GM19328 (cell line): ENCODE measurements at regions not wholly inside any gene's neighbourhood (a gene's known extent, or its start where the extent isn't known, plus 50 kb on each side); places are given as distances from the start of the nearest gene placed in this dataset.
"Not testable (repeated sequence)": the region's sequence is repeated elsewhere in the genome, so short reads cannot be mapped to it uniquely, and the experiment has no call there.

Experiments
- ATAC-seq: cut with Tn5 transposase; IDR thresholded peaks from one replicate; pipeline ENCODE4 v1.9.1; 2021; ENCODE audit warnings: mild to moderate bottlenecking, moderate library complexity; ENCODE audit not compliant: unreplicated experiment

DNA sequence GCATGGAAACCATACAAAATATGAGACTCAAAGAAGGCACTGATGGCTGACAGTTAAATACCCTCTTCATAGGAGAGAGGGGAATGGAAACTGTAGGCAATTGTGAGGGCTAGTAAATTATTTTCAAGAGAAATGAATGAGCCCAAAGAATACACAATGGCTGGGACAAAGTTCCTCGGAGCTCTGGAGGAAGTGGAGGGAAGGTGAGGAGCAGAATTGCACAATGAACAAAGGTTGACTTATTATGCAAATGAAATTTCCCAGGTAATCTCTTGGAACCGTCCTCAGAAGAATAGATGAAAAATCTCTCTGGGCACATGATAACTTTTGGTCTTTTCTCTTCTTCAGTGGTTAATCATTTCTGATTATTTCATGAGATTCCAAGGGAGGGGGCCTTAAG lies 202.6 kb upstream of the VCX start:
- no peak for ATAC-seq

DNA sequence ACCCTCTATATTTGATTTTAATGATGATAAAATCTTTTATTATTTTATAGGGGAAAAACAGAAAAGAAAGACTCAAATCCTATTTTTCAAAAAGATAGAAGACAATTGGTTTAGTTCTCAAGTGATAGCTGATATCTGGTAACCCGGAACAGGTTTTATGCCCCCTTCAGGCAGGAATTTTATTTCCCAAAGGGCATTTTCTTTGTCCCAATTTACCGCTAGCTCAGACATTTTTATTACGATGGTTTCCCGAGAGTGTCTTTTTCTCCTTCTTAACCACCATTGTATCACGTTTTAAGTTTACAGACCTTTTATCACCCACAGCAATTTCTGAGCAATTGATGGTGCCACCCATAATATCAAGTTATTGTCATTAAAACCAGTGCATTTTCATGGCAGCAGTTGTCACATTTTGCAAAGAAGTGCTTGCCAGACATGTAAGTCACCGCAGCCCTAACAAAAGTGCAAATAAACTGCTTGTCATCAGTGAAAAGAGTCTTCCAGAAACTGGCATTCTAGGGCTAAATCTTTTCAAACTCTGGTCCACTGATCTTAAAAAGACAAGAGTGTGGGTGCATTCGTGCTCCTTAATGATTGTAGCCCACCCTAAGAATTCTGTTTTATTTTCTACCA lies 204.8 kb upstream of the VCX start:
- no peak for ATAC-seq

DNA sequence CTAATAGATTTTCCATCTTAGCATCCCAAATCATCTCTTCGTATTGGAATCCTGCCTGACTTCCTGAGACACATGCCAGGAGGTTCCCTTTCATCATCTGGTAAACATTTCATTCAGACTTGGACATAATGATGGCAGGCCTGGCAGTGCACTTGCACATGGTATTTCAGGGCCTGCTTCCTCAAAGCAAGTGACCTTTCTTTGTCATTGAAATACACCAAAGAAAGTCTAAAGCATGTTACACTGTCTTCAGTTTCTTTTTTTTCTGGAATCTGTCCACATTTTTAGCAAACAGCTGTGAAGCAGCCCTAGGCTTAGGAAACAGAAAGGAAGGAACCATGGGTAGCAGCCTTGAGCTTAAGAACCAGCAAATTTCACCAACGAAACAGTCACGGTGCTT lies 205.9 kb upstream of the VCX start:
- no peak for ATAC-seq

DNA sequence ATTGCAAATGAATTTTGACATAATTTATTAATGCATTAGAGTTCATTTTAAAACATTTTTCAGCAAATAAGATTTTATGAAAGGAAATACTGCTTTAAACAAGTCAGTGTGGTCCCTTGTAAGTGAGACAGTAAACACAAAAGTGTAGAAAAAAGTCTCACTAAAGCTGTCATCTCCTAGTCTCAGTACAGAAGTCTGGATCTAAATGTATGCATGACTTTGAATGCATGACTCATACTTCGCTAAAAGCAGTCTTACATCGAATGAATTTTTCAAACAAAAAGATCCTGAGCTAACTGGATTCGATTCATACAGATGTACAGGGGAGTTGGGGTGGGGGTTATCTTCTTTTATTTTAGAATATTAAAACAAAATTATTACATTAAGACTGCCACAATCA lies 207.4 kb upstream of the VCX start:
- no peak for ATAC-seq

DNA sequence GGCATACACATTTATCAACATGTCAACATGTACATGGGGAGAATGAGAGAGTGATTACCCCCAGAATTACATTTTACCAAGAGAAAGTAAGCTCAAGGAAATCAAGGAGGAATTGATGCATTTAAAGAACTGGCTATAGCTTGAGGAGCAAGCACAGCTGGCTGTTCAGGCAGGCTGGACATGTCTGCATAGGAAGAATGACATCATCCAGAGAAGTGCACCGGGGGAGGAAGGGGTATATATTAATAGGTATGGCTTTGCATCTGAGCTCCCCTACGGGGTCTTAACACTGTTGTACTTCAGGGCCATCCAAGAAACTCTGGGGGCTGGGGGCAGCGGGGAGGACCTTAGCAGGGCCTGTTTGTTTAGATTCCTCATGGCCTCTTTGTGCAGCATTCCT lies 222.4 kb upstream of the VCX start:
- ATAC-seq = no peak

DNA sequence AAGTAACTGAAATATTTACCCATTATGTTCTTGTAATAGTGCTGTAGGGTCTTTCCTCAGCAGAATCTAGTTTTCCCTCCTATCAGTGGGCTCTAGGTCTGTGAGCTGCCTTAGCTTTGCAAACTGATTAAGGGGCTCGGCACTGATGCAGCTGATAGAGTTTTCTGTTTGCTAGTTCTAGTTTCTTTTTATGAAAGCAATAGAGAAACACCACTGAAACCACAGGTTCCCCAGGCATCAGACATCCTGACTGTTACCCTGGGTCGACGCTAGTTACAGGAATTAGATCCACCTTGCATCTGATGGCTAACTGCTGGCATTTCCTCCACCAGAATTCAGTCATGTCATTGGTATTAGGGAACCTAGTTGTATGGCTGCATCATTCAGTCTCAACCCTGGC lies 225.0 kb upstream of the VCX start:
- no peak for ATAC-seq

DNA sequence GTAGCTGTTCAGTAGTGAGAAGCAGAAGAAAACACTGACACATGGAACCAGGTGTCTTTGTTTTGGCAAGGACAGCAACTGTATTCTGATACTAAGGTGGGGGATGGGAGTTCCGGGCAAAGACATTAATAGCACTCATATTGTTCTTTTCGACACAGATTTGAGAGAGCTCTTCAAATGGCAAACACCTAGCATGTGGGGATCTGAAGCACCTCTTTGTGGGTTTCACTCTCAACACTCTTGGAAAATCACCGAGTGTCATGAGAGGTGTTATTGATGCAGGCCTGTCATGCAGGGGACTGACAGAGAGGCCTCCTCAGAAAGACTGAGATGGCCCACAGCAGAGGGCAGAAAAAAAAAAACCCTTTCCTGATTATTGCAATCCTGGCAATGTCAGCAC lies 228.4 kb upstream of the VCX start:
- no peak for ATAC-seq

DNA sequence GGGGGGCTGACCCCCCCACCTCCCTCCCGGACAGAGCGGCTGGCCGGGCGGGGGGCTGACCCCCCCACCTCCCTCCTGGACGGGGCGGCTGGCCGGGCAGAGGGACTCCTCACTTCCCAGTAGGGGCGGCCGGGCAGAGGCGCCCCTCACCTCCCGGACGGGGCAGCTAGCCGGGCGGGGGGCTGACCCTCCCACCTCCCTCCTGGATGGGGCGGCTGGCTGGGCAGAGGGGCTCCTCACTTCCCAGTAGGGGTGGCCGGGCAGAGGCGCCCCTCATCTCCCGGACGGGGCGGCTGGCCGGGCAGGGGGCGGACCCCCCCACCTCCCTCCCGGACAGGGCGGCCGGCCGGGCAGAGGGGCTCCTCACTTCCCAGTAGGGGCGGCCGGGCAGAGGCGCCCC lies 234.3 kb upstream of the VCX start:
- ATAC-seq = not testable (repeated sequence)

DNA sequence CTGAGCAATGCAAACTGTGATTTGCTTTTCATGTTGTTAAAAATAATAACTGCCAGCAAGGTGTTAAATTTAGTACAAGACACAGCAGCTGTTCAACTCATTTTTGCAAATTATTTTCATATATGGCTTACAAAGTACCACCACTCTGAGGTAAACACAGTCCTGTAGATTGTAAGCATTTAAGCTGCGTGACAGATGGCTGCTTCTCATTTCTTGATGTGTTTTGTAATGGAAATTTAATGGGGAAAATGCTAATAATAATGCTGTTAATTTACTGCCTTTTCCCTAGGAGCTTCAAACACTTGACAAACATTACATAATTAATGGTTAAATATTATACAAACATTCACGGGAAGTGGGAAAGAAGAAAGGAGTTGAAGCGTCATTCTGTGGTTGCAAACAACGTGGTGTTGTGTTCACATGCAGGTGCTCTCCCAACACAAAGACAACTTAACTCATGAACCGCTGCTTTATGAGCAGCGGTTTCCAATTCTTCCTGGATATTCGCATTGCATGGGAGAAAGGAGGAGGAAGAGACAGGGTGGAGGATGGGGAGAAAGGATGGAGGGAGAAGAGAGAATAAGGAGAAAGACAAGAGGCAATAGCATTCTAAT lies 236.8 kb upstream of the VCX start:
- no peak for ATAC-seq

DNA sequence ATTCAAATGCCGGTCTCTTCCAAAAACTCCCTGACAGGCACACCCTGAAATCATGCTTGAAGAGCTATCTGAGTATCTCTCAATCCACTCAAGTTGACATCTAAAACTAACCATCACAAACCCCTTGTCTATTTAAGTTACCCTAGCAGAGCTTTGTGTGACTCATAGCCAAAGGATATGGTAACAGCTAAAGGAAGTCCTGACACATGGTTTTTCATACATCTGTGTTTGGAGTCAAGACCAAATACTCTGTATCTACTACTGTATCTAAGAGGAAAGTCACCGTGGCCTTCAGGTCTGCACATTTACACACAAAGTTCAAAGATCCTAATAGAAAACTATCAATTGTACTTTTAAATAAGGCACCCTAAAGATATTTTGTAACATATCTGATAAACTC lies 239.6 kb upstream of the VCX start:
- ATAC-seq = no peak

DNA sequence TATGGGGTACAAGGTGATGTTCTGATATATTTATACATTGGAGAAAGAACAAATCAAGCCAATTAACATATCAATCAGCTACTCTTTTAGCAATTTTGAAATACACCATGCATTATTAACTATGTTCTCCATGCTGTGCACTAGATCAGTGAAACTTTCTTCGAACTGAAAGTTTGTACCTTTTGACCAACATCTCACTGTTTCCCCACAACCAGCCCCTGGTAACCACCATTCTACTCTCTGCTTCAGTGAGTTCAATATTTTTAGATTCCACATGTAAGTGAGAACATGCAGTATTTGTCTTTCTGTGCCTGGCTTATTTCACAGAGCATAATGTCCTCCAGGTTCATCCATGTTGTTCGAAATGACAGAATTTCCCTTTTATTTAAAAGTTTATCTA lies 246.1 kb upstream of the VCX start:
- no peak for ATAC-seq

DNA sequence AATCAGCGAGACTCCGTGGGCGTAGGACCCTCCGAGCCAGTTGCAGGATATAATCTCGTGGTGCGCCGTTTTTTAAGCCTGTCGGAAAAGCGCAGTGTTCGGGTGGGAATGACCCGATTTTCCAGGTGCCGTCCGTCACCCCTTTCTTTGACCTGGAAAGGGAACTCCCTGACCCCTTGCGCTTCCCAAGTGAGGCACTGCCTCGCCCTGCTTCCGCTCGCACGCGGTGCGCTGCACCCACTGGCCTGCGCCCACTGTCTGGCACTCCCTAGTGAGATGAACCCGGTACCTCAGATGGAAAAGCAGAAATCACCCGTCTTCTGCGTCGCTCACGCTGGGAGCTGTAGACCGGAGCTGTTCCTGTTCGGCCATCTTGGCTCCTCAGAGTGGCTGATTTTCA lies 249.6 kb upstream of the VCX start:
- ATAC-seq = not testable (repeated sequence)

DNA sequence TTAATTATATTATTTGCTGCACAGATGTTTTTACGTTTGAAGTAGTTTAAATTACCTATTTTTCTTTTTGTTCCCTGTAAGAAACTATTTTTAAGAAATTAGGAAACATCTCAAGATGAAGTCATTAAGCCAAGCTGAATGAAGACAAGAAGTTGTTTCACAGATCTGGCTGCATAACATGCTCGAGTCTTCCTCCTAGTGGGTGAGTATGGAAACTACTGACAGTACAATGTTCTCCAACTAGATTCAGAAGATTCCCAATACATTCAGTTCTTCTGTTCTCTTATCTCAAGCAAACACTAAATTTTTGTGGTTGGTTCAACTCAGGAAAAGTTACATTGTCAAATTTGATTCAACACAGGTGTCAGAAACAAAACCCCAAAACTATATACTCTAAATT lies 256.8 kb upstream of the VCX start:
- peak; percentile 75 for ATAC-seq

DNA sequence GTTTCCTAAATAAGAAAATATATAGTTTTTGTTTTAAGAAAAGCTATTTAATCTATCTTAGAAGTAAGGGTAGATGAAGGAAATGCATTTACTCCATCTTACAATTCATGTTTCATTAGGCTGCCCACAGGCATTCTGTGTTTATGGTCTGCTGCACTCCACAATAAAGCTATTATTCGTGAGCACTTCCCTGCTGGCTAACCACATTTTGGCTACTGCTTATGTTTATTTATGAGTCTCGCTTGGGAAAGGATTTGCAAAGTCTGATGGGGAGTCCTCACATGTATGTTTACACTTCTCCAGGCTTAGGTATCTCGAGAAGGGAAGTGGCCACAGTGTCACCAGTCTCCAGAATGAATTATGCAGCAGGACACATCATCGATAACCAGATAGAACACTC lies 260.8 kb upstream of the VCX start:
- ATAC-seq = no peak

DNA sequence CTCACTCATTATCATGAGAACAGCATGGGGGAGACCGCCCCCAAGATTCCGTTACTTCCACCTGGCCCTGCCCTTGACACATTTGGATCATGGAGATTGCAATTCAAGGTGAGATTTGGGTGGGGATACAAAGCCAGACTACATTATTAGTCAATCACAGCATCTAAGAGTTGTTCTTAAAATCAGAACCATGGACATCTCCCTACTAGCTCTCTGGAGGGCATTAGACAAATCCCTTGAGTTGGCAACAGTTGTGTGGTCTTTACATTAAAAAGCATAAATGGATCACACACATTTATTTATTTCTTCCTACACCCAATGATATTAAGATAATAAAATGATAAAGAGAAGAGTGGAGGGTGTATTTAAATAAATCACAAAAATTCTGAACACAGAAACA lies 262.8 kb upstream of the VCX start:
- no peak for ATAC-seq

DNA sequence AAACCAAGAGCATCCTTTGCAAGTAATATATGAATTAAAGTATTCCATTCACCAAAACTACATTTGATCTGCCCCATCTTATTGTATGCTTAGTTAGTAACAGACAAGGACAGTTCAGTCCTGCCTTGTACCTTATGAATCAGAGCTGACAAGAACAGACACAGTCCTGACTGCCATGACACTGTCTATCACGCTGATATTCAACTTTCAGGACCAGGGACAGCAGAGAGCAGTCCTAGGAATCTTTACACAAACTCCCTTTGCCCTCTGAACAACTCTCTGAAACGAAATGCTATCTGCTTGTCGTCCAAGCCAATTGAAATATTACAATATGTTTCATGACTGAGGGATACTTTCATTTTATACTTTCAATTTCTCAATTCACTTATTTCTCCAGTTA lies 268.6 kb upstream of the VCX start:
- ATAC-seq = no peak

DNA sequence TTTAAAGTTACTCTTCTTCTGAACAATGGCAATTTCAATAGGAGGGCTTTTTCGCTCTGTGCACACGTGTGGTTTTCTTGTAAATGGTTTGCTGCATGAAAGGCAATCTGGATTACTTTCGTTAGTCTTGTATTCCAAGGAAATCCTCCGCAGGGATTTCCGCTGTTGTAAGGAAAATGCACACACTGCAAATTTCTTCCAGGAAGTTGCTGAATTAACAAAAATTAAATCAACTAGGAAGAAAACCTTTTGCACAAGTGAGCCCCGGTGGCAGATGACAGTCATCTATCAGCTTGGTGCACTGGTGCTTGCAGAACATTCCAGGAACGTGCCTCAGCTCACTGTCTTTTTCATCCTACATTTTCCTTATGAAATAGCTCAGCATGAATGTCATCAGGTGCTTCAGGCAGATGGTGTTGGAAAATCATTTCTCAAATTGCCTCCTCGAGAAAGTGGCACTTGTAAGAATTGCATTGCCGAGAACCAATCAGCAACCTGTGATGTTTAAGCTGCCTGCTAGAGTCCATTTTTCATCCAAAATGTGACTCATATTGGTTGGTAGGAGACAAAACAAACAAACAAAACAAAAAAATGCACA lies 272.4 kb upstream of the VCX start:
- ATAC-seq = no peak

DNA sequence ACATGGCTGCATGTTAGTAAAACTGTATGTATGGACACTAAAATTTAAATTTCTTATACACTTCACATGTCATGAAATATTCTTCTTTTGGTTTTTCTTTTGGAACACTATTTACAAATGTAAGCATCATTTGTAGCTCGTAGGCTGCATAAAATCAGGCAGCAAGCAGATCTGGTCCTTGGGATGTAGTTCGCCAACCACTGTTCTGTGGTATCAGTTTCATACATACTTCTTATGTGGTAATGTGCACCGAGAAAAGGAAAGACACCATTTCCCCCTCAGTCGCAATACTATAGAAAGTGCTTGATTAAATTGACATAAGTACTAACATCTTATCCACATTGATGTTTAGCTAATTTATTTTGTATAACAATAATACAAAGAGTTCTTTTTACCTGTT lies 274.4 kb upstream of the VCX start:
- no peak for ATAC-seq

DNA sequence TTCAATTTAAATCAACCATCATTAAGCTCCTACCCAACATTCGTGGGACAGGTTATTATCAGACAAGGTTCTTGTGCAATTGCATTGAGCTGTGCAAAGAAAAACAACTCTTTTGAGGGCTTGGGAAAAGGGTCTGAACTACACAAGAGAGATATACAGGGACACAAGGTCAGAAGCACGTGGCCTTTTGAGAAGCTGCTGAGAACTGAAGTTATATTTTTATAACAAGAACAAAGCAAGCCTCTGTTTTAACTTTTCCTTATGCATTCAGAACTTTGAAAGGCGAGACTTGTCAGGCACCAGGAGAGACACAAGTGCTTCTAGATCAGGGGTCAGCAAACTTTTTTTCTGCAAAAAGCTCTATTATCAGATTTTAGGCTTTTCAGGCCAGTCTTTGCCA lies 274.8 kb upstream of the VCX start:
- ATAC-seq = no peak

DNA sequence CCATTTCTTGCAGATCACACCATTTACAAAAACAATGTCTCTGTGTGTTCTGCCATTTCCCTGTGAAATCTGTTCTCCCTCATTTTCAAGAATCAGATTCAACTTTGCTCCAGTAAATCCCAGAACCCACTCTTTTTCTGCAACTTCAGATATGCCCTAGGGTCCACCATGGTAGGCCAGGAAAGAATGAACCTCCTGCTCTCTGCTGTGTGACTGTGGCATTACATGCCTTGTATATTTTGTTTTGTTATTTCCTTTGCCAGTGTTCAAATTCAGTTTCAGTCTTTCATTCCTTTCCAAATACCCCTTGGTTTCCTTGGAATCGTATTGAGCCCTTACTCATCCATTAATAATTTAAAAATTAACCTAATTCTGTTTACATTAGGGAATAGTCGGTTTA lies 290.2 kb upstream of the VCX start:
- ATAC-seq = no peak

DNA sequence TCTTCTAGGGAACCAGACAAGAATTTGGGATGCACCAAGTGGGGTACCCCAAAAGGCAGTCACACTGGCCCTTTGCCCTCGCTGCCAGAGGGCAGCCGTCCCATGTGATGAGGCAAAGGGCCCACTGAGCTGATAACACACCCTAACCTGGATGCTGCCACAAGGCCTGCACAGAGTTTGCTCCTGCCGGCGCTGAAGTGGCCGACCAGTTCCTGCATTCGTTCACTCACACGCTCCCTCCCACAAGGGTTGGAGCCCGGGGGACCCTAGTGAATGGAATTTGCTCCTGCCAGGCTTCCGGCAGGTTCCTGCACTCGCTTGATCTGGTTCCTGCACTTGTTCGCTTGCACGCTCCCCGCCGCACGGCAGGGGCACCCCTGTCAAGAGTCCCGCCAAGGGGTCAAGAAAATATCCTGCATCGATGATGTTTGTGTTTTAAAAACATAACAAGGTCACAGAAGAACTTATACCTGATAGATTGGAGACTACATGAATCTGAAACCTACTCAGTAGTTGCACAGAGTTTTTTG lies 296.4 kb upstream of the VCX start:
- ATAC-seq = no peak

DNA sequence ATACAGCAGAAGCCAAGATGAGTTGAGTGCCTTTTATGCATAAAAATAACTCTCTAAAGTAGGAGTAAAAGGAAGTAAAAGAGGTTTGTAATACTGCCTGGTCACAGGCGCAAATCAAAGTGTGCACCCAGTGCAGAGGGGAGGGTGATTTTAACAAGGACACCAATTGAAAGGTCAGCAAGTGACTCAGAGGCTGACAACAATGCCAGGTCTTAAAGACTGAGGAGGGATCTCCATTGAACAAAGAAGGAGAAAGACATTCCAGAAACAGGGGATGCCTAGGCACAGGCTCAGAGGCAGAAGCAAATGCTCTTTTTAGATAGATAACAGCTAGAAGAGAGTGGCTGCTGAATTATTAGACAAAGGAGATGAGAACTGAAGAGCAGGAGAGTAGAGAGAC lies 297.4 kb upstream of the VCX start:
- ATAC-seq = no peak
